ENCODE measurements at regions not wholly inside any gene's neighbourhood (a gene's known extent, or its start where the extent isn't known, plus 50 kb on each side); places are given as distances from the start of the nearest gene placed in this dataset.
A peak's percentile ranks its signal among the peaks of the same experiment; 100 is the strongest.

GRCh38 chr3:107283948-107284347 lies 93.3 kb upstream of the CCDC54 start:
- no peaks in the 10 kb centered on the region for H3K27me3 ChIP-seq (ENCODE audit: low read depth)
- no peak overlapping the region for H3K4me3 ChIP-seq
- peaks cover 23% of the 10 kb centered on the region for H3K4me1 ChIP-seq
- H3K27ac ChIP-seq (replicated peaks), result no peak overlapping the region
- H3K36me3 ChIP-seq, result no peaks in the 10 kb centered on the region
- DNase-seq, result no peak
- TF ChIP-seq CTCF (IDR thresholded peaks at IDR 0.05; ENCODE audit: borderline replicate concordance), result no peak
- peaks cover 5% of the 10 kb centered on the region for H3K9me3 ChIP-seq (replicated peaks)
- intact Hi-C loops (cut with micrococcal nuclease), result no loop called here

- no peak for TF ChIP-seq CTCF (IDR thresholded peaks at IDR 0.05; ENCODE audit: borderline replicate concordance)
- H3K9me3 ChIP-seq (replicated peaks), result peaks cover 5% of the 10 kb centered on the region
- no peaks in the 10 kb centered on the region for H3K36me3 ChIP-seq
- intact Hi-C loops (cut with micrococcal nuclease), result no loop called here
- no peak overlapping the region for H3K4me3 ChIP-seq
- peaks cover 23% of the 10 kb centered on the region for H3K4me1 ChIP-seq
- H3K27ac ChIP-seq (replicated peaks), result peak overlapping the region; percentile 16
- DNase-seq, result no peak
- no peaks in the 10 kb centered on the region for H3K27me3 ChIP-seq (ENCODE audit: low read depth)
Measured at GRCh38 chr3:107284612-107285011, 92.6 kb upstream of the CCDC54 start.

- no peak overlapping the region for H3K4me3 ChIP-seq
- H3K27me3 ChIP-seq (ENCODE audit: low read depth), result no peaks in the 10 kb centered on the region
- H3K27ac ChIP-seq (replicated peaks), result no peak overlapping the region
- peaks cover 23% of the 10 kb centered on the region for H3K4me1 ChIP-seq
- no peak for TF ChIP-seq CTCF (IDR thresholded peaks at IDR 0.05; ENCODE audit: borderline replicate concordance)
- peaks cover 10% of the 10 kb centered on the region for H3K9me3 ChIP-seq (replicated peaks)
- intact Hi-C loops (cut with micrococcal nuclease), result no loop called here
- H3K36me3 ChIP-seq, result no peaks in the 10 kb centered on the region
- DNase-seq, result no peak
Measured at GRCh38 chr3:107285197-107285596, 92.0 kb upstream of the CCDC54 start.

- no peak for TF ChIP-seq CTCF (IDR thresholded peaks at IDR 0.05; ENCODE audit: borderline replicate concordance)
Measured at GRCh38 chr3:107289354-107289753, 87.9 kb upstream of the CCDC54 start.

GRCh38 chr3:107294117-107294516 lies 83.1 kb upstream of the CCDC54 start:
- intact Hi-C loops (cut with micrococcal nuclease), result no loop called here
- Histone ChIP-seq H3K9me3 (replicated peaks) (peaks cover 43% of the 10 kb centered on the region), H3K27me3 (ENCODE audit: low read depth) (no peaks in the 10 kb centered on the region), H3K36me3 (peaks cover 5% of the 10 kb centered on the region), H3K4me1 (no peaks in the 10 kb centered on the region), H3K27ac (replicated peaks) (no peak overlapping the region), H3K4me3 (no peak overlapping the region)
- no peak for DNase-seq
- no peak for TF ChIP-seq CTCF (IDR thresholded peaks at IDR 0.05; ENCODE audit: borderline replicate concordance)

More at GRCh38 chr3:107289354-107289753, 87.9 kb upstream of the CCDC54 start:
- intact Hi-C loops (cut with micrococcal nuclease), result no loop called here
- Histone ChIP-seq H3K27me3 (ENCODE audit: low read depth) (no peaks in the 10 kb centered on the region), H3K4me3 (no peak overlapping the region), H3K27ac (replicated peaks) (no peak overlapping the region), H3K4me1 (peaks cover 11% of the 10 kb centered on the region), H3K9me3 (replicated peaks) (peaks cover 24% of the 10 kb centered on the region), H3K36me3 (no peaks in the 10 kb centered on the region)
- DNase-seq, result no peak

GRCh38 chr3:107297597-107297996 lies 79.6 kb upstream of the CCDC54 start:
- Histone ChIP-seq H3K27ac (replicated peaks) (no peak overlapping the region), H3K4me3 (no peak overlapping the region), H3K36me3 (peaks cover 5% of the 10 kb centered on the region), H3K4me1 (no peaks in the 10 kb centered on the region), H3K9me3 (replicated peaks) (peaks cover 22% of the 10 kb centered on the region), H3K27me3 (ENCODE audit: low read depth) (peaks cover 3% of the 10 kb centered on the region)
- intact Hi-C loops (cut with micrococcal nuclease), result no loop called here
- no peak for TF ChIP-seq CTCF (IDR thresholded peaks at IDR 0.05; ENCODE audit: borderline replicate concordance)
- DNase-seq, result no peak
